HCT116 (cell line): ENCODE measurements at regions not wholly inside any gene's neighbourhood (a gene's known extent, or its start where the extent isn't known, plus 50 kb on each side); places are given as distances from the start of the nearest gene placed in this dataset.

ENCODE experiments used
- ATAC-seq: fragments of 200-7000 bp; cut with Tn5 transposase; 2 replicates; pipeline ENCODE4 v1.9.1; 2020; ENCODE audit warnings: mild to moderate bottlenecking, moderate library complexity
- BruUV-seq: library from RNA; stranded (reverse); fragments of 400-500 nt; replicated peaks from 2 replicates; lab custom pipeline; 2021; lab: Mats Ljungman, UMichigan
- CTCF ChIA-PET: fragments of 300-600 bp; sonication (Branson Sonifier 250); formaldehyde crosslinking; loops from one replicate; lab custom pipeline; 2021; ENCODE audit warnings: antibody characterized with exemption; lab: Charles Lee
- POLR2A ChIA-PET: fragments of 300-600, 350-600 bp; sonication (Branson Sonifier 250); formaldehyde crosslinking; loops from one replicate; lab custom pipeline; 2021; ENCODE audit warnings: antibody characterized with exemption; lab: Charles Lee
- RAD21 ChIA-PET, 2 experiments: fragments of 300-600 bp; sonication (Branson Sonifier 250); formaldehyde crosslinking; loops; one replicate each; lab custom pipeline; 2023; ENCODE audit warnings: low total read pairs in 2 of 2; ENCODE audit not compliant: uncharacterized antibody in 2 of 2, unreplicated experiment in 2 of 2, low non-redundant PET in 1 of 2; lab: Charles Lee
- DNase-seq: peaks from one replicate; pipeline ENCODE4 v3.0.0-alpha.2; 2010; ENCODE audit warnings: low read depth, low spot score
- H2AFZ ChIP-seq: fragments of 200-600 bp; shearing (Covaris generic), sonication (generic); 2 replicates; pipeline ENCODE4 v1.6.1; 2017; ENCODE audit warnings: low read depth, mixed run types, mixed read lengths, antibody characterized with exemption, low read length; ENCODE audit not compliant: poor library complexity, severe bottlenecking
- H3K27ac ChIP-seq: 2 replicates; pipeline ENCODE4 v1.5.1; 2012; ENCODE audit warnings: low read depth, low read length
- H3K27me3 ChIP-seq: fragments of 200-600 bp; sonication (generic); 2 replicates; pipeline ENCODE4 v1.6.1; 2016; ENCODE audit warnings: mixed run types, low read length, mixed read lengths; ENCODE audit not compliant: insufficient read depth
- H3K36me3 ChIP-seq, 2 experiments: fragments of 200-500 bp in 1 of 2; fragments of 200-600 bp in 1 of 2; sonication (Bioruptor generic) in 1 of 2; sonication (generic) in 1 of 2; 2 replicates each; pipeline versions ENCODE4 v1.5.1 to v1.6.1; 2014 to 2016; ENCODE audit warnings: low read length in 2 of 2, inconsistent platforms in 1 of 2, mixed read lengths in 1 of 2, mixed run types in 1 of 2; ENCODE audit not compliant: insufficient read depth in 2 of 2, control insufficient read depth in 1 of 2
- H3K4me1 ChIP-seq, 2 experiments: fragments of 200-600 bp in 1 of 2; sonication (generic) in 1 of 2; 2 replicates each; pipeline versions ENCODE4 v1.5.1 to v1.6.1; 2012 to 2017; ENCODE audit warnings: low read length in 2 of 2, inconsistent platforms in 1 of 2, mild to moderate bottlenecking in 1 of 2, mixed read lengths in 1 of 2, mixed run types in 1 of 2, moderate library complexity in 1 of 2; ENCODE audit not compliant: insufficient read depth in 2 of 2, control insufficient read depth in 1 of 2
- H3K4me2 ChIP-seq: fragments of 200-600 bp; sonication (generic); 2 replicates; pipeline ENCODE4 v1.6.1; 2017; ENCODE audit warnings: mixed run types, low read length, mixed read lengths
- H3K4me3 ChIP-seq, 2 experiments: fragments of 200-600 bp in 1 of 2; sonication (generic) in 1 of 2; replicated peaks in 1 of 2; 2 replicates each; pipeline ENCODE4 v1.5.1; 2011 to 2016; ENCODE audit warnings: low read length in 2 of 2, control low read depth in 1 of 2, low read depth in 1 of 2, mild to moderate bottlenecking in 1 of 2, mixed read lengths in 1 of 2, mixed run types in 1 of 2
- H3K79me2 ChIP-seq: fragments of 200-600 bp; sonication (generic); 2 replicates; pipeline ENCODE4 v1.6.1; 2017; ENCODE audit warnings: mild to moderate bottlenecking, mixed run types, low read length, moderate library complexity, mixed read lengths; ENCODE audit not compliant: insufficient read depth
- H3K9ac ChIP-seq: fragments of 200-600 bp; sonication (generic); 2 replicates; pipeline ENCODE4 v1.6.1; 2016; ENCODE audit warnings: low read length, mixed read lengths
- H3K9me2 ChIP-seq: fragments of 200-600 bp; sonication (generic), shearing (Covaris generic); 2 replicates; pipeline ENCODE4 v1.6.1; 2017; ENCODE audit warnings: mixed run types, mild to moderate bottlenecking, moderate library complexity; ENCODE audit not compliant: insufficient read depth
- H3K9me3 ChIP-seq, 2 experiments: fragments of 200-500 bp in 1 of 2; fragments of 200-600 bp in 1 of 2; sonication (Bioruptor generic) in 1 of 2; sonication (generic) in 1 of 2; 2 replicates each; pipeline ENCODE4 v1.6.1; 2014 to 2017; ENCODE audit warnings: low read length in 2 of 2, mixed read lengths in 2 of 2, inconsistent platforms in 1 of 2, low read depth in 1 of 2, mild to moderate bottlenecking in 1 of 2, mixed run types in 1 of 2, moderate library complexity in 1 of 2; ENCODE audit not compliant: control insufficient read depth in 1 of 2, insufficient read depth in 1 of 2
- H4K20me1 ChIP-seq: fragments of 200-600 bp; sonication (generic), shearing (Covaris generic); 2 replicates; pipeline ENCODE4 v1.6.1; 2017; ENCODE audit warnings: mixed run types, mild to moderate bottlenecking, moderate library complexity; ENCODE audit not compliant: insufficient read depth
- CBX3 ChIP-seq: IDR thresholded peaks from 2 replicates; pipeline ENCODE4 v1.6.1; 2012; ENCODE audit warnings: low read depth
- CEBPB ChIP-seq: IDR thresholded peaks from 2 replicates; pipeline ENCODE4 v1.6.1; 2012; ENCODE audit warnings: low read depth
- ELF1 ChIP-seq: IDR thresholded peaks from 2 replicates; pipeline ENCODE4 v1.6.1; 2012; ENCODE audit warnings: low read depth, borderline replicate concordance
- EZH2 ChIP-seq: fragments of 200-600 bp; sonication (generic); IDR thresholded peaks from 2 replicates; pipeline ENCODE4 v1.6.1; 2017; ENCODE audit warnings: antibody characterized with exemption, mixed run types
- EZH2phosphoT487 ChIP-seq: fragments of 200-600 bp; IDR thresholded peaks from 2 replicates; pipeline ENCODE4 v1.6.1; 2018; ENCODE audit warnings: antibody characterized with exemption, borderline replicate concordance
- FOSL1 ChIP-seq: IDR thresholded peaks from 2 replicates; pipeline ENCODE4 v1.6.1; 2012; ENCODE audit warnings: low read depth
- JUND ChIP-seq: IDR thresholded peaks from 2 replicates; pipeline ENCODE4 v1.6.1; 2012
- MAX ChIP-seq: IDR thresholded peaks from 2 replicates; pipeline ENCODE4 v1.6.1; 2012
- POLR2A ChIP-seq: IDR thresholded peaks from 2 replicates; pipeline ENCODE4 v1.7.0; 2011; ENCODE audit warnings: borderline replicate concordance; ENCODE audit not compliant: insufficient read depth, insufficient read length; ENCODE audit errors: extremely low read depth
- POLR2AphosphoS5 ChIP-seq: IDR thresholded peaks from 2 replicates; pipeline ENCODE4 v1.6.1; 2011; ENCODE audit warnings: mild to moderate bottlenecking, low read depth, low read length, moderate library complexity
- RAD21 ChIP-seq: IDR thresholded peaks from 2 replicates; pipeline ENCODE4 v1.6.1; 2012; ENCODE audit warnings: low read depth, mild to moderate bottlenecking
- SIN3A ChIP-seq: IDR thresholded peaks from 2 replicates; pipeline ENCODE4 v1.6.1; 2012; ENCODE audit warnings: low read depth
- SP1 ChIP-seq: IDR thresholded peaks from 2 replicates; pipeline ENCODE4 v1.6.1; 2012; ENCODE audit warnings: low read depth
- YY1 ChIP-seq: IDR thresholded peaks from 2 replicates; pipeline ENCODE4 v1.6.1; 2011; ENCODE audit warnings: low read length, low read depth, moderate library complexity, mild to moderate bottlenecking; ENCODE audit not compliant: insufficient replicate concordance; ENCODE audit errors: extremely low read depth
- ZBTB33 ChIP-seq: IDR thresholded peaks from 2 replicates; pipeline ENCODE4 v1.6.1; 2011; ENCODE audit warnings: mild to moderate bottlenecking, low read length, moderate library complexity; ENCODE audit not compliant: insufficient replicate concordance; ENCODE audit errors: extremely low read depth
- ZNF274 ChIP-seq: fragments of 200-500 bp; sonication (Bioruptor generic); IDR thresholded peaks from 2 replicates; pipeline ENCODE4 v1.6.1; 2014; ENCODE audit warnings: mild to moderate bottlenecking, low read depth, low read length, inconsistent platforms
- intact Hi-C: fragments of 100-400 bp; cut with micrococcal nuclease; formaldehyde crosslinking; loops from 2 replicates; pipeline ENCODE4 v1.10.0; 2022
- TF ChIP-seq, protein P1 (sequence below), 3 experiments: fragments of 200-600 bp in 1 of 3; sonication (generic) in 1 of 3; IDR thresholded peaks in 2 of 3; conservative IDR thresholded peaks in 1 of 3; 2 replicates each; pipeline ENCODE4 v1.5.1; 2012 to 2017; ENCODE audit warnings: low read depth in 2 of 3, low read length in 2 of 3, antibody characterized with exemption in 1 of 3, borderline replicate concordance in 1 of 3, control low read depth in 1 of 3, mild to moderate bottlenecking in 1 of 3, mixed read lengths in 1 of 3, mixed run types in 1 of 3, moderate library complexity in 1 of 3; ENCODE audit not compliant: insufficient read depth in 1 of 3

DNA sequence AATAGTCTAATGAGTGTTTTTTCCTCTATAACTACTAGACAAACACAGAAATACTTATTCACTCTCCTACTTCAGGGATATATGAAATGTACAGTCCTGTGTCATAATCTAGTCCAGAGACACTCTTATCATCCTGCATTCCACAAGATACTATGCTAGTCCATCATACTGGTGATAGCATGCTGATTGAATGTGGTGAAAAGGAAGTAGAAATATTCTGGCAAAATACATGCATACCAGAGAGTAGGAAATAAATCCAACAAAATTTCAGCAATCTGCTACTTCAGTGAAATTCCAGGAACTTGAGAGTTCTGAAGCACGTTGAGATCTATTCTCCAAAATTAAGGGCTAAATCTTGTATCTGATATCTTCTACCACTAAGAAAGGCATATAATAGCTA lies 353.9 kb downstream of the PID1 start:
- ChIA-PET CTCF (no interaction called here), RAD21 (no interaction called here)
- DNase-seq = no peak

DNA sequence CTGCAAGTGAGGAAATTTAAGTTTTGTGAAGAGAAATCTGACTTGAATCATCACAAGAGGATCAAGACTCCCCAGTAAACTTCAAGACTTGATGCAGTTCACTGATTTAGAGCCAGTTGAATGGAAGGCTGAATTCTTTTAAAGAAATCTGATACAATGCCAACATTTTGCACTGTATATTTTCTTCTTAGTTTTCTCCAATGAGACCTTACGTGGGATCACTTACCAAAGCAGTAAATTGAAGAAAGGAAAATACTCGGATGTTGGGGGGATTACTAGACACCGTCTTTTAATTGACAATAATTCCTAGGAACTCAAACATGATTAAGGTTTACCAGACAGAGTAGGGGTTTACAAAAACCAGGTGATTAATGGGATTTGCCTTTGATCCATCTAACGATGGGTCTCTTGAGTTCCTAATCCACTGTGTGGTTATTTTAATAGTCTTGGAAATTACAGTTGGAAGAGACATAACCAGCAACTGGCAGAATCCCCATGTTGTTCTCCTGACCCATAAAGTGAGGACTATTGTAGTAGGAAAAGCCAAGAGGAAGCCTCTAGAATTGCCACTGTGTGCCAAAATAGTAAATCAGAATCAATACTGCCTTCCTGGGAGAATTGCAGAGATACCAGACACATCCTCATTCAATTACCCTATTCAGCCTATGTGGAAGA lies 354.5 kb downstream of the PID1 start:
- Histone ChIP-seq H3K9me2 (no peaks in the 10 kb centered on the region), H3K4me3 (no peak overlapping the region), H3K4me1 (no peaks in the 10 kb centered on the region), H4K20me1 (no peaks in the 10 kb centered on the region), H3K27me3 (no peaks in the 10 kb centered on the region), H3K79me2 (no peaks in the 10 kb centered on the region), H3K4me2 (no peak overlapping the region), H2AFZ (no peak overlapping the region), H3K27ac (no peak overlapping the region), H3K9ac (no peak overlapping the region), H3K9me3 (no peaks in the 10 kb centered on the region), H3K36me3 (no peaks in the 10 kb centered on the region)
- ChIA-PET RAD21 (no interaction called here), CTCF (no interaction called here), POLR2A (no interaction called here)
- DNase-seq (no peak), ATAC-seq (no peak)
- BruUV-seq = no TSS peak
- intact Hi-C loops = no loop called here
- TF ChIP-seq JUND = no peak
- TF ChIP-seq, protein P1, sequence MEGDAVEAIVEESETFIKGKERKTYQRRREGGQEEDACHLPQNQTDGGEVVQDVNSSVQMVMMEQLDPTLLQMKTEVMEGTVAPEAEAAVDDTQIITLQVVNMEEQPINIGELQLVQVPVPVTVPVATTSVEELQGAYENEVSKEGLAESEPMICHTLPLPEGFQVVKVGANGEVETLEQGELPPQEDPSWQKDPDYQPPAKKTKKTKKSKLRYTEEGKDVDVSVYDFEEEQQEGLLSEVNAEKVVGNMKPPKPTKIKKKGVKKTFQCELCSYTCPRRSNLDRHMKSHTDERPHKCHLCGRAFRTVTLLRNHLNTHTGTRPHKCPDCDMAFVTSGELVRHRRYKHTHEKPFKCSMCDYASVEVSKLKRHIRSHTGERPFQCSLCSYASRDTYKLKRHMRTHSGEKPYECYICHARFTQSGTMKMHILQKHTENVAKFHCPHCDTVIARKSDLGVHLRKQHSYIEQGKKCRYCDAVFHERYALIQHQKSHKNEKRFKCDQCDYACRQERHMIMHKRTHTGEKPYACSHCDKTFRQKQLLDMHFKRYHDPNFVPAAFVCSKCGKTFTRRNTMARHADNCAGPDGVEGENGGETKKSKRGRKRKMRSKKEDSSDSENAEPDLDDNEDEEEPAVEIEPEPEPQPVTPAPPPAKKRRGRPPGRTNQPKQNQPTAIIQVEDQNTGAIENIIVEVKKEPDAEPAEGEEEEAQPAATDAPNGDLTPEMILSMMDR (IDR thresholded peaks at IDR 0.05 in 2 of 3, conservative IDR thresholded peaks at IDR 0.05 in 1 of 3; ENCODE audit: borderline replicate concordance in 1 of 3, insufficient read depth in 1 of 3, low read depth in 2 of 3, low read length in 2 of 3) = no peak
- no peak for TF ChIP-seq FOSL1
- no peak for TF ChIP-seq CEBPB
- TF ChIP-seq CBX3 = no peak
- no peak for TF ChIP-seq EZH2
- no peak for TF ChIP-seq SIN3A
- TF ChIP-seq ZNF274 = no peak
- no peak for TF ChIP-seq YY1
- no peak for TF ChIP-seq SP1
- TF ChIP-seq POLR2AphosphoS5 = no peak
- no peak for TF ChIP-seq RAD21
- no peak for TF ChIP-seq POLR2A
- TF ChIP-seq EZH2phosphoT487 = no peak
- TF ChIP-seq ELF1 = no peak
- no peak for TF ChIP-seq ZBTB33

More for the DNA sequence above, 353.9 kb downstream of the PID1 start:
- Histone ChIP-seq H4K20me1 (no peaks in the 10 kb centered on the region), H3K9ac (no peak overlapping the region), H3K27ac (no peak overlapping the region), H2AFZ (no peak overlapping the region), H3K27me3 (no peaks in the 10 kb centered on the region), H3K9me2 (no peaks in the 10 kb centered on the region), H3K36me3 (no peaks in the 10 kb centered on the region), H3K9me3 (no peaks in the 10 kb centered on the region), H3K4me1 (no peaks in the 10 kb centered on the region), H3K4me2 (no peak overlapping the region), H3K4me3 (no peak overlapping the region), H3K79me2 (no peaks in the 10 kb centered on the region)
- POLR2A ChIA-PET = no interaction called here
- no peak for TF ChIP-seq MAX
- no peak for TF ChIP-seq EZH2
- no peak for TF ChIP-seq POLR2A
- no peak for TF ChIP-seq SP1
- no TSS peak for BruUV-seq
- intact Hi-C loops = no loop called here
- no peak for ATAC-seq
